ENCODE measurements at regions not wholly inside any gene's neighbourhood (a gene's known extent, or its start where the extent isn't known, plus 50 kb on each side); places are given as distances from the start of the nearest gene placed in this dataset.

DNA sequence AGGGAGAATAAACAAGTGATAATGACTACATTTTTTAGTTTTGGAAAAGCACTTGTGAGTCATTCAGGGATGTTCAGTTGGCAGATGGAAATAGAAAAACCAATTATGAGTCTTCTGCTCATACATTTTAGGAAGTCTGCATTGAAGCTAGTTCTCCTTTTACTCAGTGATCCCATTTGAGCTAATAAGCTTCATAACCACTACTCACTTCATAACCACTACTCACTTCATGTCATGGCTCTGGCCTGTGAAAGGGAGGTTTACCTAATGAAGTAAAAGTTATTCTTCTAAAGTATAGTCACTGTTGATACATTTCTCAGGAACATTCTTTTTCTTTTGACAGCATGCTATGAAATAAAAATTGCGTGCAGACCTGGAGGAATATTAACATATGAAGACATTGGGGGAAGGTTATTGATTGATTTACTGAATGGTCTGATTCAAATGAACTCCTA, 948.7 kb downstream of the TSN start:
- Mint-ChIP-seq H3K27ac (ENCODE audit: unreplicated experiment) (no peak overlapping the region), H3K4me1 (ENCODE audit: unreplicated experiment) (no peaks in the 10 kb centered on the region), H3K4me3 (ENCODE audit: unreplicated experiment) (no peak overlapping the region), H3K27me3 (ENCODE audit: unreplicated experiment) (peaks cover 2% of the 10 kb centered on the region), H3K9me3 (ENCODE audit: unreplicated experiment) (no peaks in the 10 kb centered on the region), H3K36me3 (ENCODE audit: unreplicated experiment) (no peaks in the 10 kb centered on the region)
- no peak for DNase-seq (ENCODE audit: extremely low spot score, unreplicated experiment)
- no peak for TF ChIP-seq CTCF (IDR thresholded peaks at IDR 0.05)

DNA sequence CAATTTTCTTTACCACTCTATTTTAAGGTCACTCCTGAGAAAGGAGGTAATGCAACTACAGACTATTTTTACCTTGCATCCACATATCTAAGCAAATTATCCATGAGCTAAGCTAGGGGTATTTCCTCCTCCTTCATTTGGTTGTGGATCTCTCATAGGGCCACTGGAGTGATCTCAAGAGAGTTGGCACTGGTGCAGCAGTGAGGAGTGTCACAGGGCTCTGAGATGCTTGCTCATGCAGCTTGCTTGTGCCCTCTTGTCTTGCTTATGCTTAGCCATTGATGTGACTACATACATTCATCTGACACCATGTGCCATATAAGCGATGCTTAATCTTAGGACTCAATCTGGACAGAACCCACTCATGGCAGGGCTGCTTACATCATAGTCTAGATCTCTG, 950.3 kb downstream of the TSN start:
- H3K9me3 Mint-ChIP-seq (ENCODE audit: unreplicated experiment): no peaks in the 10 kb centered on the region
- no peaks in the 10 kb centered on the region for H3K4me1 Mint-ChIP-seq (ENCODE audit: unreplicated experiment)
- H3K27ac Mint-ChIP-seq (ENCODE audit: unreplicated experiment): no peak overlapping the region
- no peak for TF ChIP-seq CTCF (IDR thresholded peaks at IDR 0.05)
- peaks cover 2% of the 10 kb centered on the region for H3K27me3 Mint-ChIP-seq (ENCODE audit: unreplicated experiment)
- H3K4me3 Mint-ChIP-seq (ENCODE audit: unreplicated experiment): no peak overlapping the region
- H3K36me3 Mint-ChIP-seq (ENCODE audit: unreplicated experiment): no peaks in the 10 kb centered on the region
- no peak for DNase-seq (ENCODE audit: extremely low spot score, unreplicated experiment)

- Mint-ChIP-seq H3K9me3 (ENCODE audit: unreplicated experiment) (no peaks in the 10 kb centered on the region), H3K4me3 (ENCODE audit: unreplicated experiment) (no peak overlapping the region), H3K36me3 (ENCODE audit: unreplicated experiment) (no peaks in the 10 kb centered on the region), H3K4me1 (ENCODE audit: unreplicated experiment) (no peaks in the 10 kb centered on the region), H3K27ac (ENCODE audit: unreplicated experiment) (no peak overlapping the region), H3K27me3 (ENCODE audit: unreplicated experiment) (peaks cover 2% of the 10 kb centered on the region)
- DNase-seq (ENCODE audit: extremely low spot score, unreplicated experiment): no peak
- TF ChIP-seq CTCF (IDR thresholded peaks at IDR 0.05): no peak
Observed at GRCh38 chr2:122706757-122707223, 951.3 kb downstream of the TSN start.

GRCh38 chr2:122707224-122707824, 951.9 kb downstream of the TSN start:
- TF ChIP-seq CTCF (IDR thresholded peaks at IDR 0.05): no peak
- peaks cover 2% of the 10 kb centered on the region for H3K9me3 Mint-ChIP-seq (ENCODE audit: unreplicated experiment)
- H3K36me3 Mint-ChIP-seq (ENCODE audit: unreplicated experiment): no peaks in the 10 kb centered on the region
- peaks cover 2% of the 10 kb centered on the region for H3K27me3 Mint-ChIP-seq (ENCODE audit: unreplicated experiment)
- no peak overlapping the region for H3K27ac Mint-ChIP-seq (ENCODE audit: unreplicated experiment)
- H3K4me1 Mint-ChIP-seq (ENCODE audit: unreplicated experiment): no peaks in the 10 kb centered on the region
- H3K4me3 Mint-ChIP-seq (ENCODE audit: unreplicated experiment): no peak overlapping the region
- no peak for DNase-seq (ENCODE audit: extremely low spot score, unreplicated experiment)

- Mint-ChIP-seq H3K4me1 (ENCODE audit: unreplicated experiment) (no peaks in the 10 kb centered on the region), H3K27ac (ENCODE audit: unreplicated experiment) (no peak overlapping the region), H3K36me3 (ENCODE audit: unreplicated experiment) (no peaks in the 10 kb centered on the region), H3K9me3 (ENCODE audit: unreplicated experiment) (peaks cover 25% of the 10 kb centered on the region), H3K4me3 (ENCODE audit: unreplicated experiment) (no peak overlapping the region), H3K27me3 (ENCODE audit: unreplicated experiment) (peaks cover 2% of the 10 kb centered on the region)
- no peak for DNase-seq (ENCODE audit: extremely low spot score, unreplicated experiment)
- TF ChIP-seq CTCF (IDR thresholded peaks at IDR 0.05): no peak
Observed at GRCh38 chr2:122710049-122710448, 954.6 kb downstream of the TSN start.

Data from osteocyte (in vitro differentiated cells).